ENCODE measurements at regions not wholly inside any gene's neighbourhood (a gene's known extent, or its start where the extent isn't known, plus 50 kb on each side); places are given as distances from the start of the nearest gene placed in this dataset.
"Not testable (repeated sequence)": the region's sequence is repeated elsewhere in the genome, so short reads cannot be mapped to it uniquely, and the experiment has no call there.

DNA sequence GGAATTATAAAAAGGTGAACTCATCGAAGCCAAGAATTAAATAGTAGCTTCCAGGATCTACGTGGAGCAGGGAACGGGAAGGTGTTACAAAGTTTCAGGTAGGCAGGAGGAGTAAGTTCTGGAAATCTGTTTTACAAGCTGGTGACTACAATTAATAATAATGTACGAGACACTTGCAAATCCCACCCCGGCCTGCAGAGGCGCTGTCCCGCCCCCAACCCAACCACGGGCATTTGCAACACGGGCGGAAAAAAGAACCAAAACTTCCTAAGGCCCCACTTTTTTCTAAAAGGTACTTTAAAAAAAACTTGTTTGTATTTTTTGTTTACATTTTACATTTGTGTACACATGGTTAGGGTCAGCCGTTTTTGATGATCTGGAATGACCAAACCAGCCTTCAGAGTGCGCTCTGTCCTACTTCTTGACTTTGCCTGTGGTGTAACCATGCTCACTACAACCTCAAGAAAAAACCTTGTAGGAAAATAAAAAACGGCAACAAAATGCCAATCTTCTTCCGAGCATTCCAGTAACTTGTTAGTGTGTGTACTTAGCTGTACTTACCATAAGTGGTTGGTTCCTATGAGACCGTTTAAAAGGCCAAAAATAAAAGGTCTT lies 449.6 kb upstream of the B3GAT1 start:
- in situ Hi-C loops (cut with HindIII; ENCODE audit: low sequenced_read_pairs) = no loop called here
- DNase-seq (ENCODE audit: low spot score) = no peak

GRCh38 chr11:134858783-134859480 lies 446.9 kb upstream of the B3GAT1 start:
- DNase-seq (ENCODE audit: low spot score) = no peak
- in situ Hi-C loops (cut with HindIII; ENCODE audit: low sequenced_read_pairs) = no loop called here

DNA sequence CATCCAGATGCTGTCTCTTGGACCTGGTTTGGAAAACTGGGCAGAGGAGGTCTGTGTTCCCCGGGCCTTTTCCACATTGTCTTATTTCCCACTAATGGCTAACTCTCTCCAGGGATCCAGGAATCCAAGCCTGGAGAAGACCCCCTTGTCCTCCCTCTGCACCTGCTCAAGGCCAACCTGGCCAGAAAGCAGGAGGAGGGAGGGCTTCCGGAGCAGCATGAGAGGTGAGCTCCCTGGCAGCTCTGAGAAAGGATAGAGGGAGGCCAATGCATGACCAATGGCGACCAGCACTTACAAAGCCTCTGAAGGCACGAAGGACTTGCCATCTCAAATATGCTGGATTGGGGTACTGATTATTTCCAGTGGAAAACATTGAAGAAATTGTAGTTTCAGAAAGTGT lies 445.0 kb upstream of the B3GAT1 start:
- in situ Hi-C loops (cut with HindIII; ENCODE audit: low sequenced_read_pairs) = no loop called here
- no peak for DNase-seq (ENCODE audit: low spot score)

GRCh38 chr11:134856056-134856971 lies 444.3 kb upstream of the B3GAT1 start:
- peak; percentile 69 for DNase-seq (ENCODE audit: low spot score)
- in situ Hi-C loops (cut with HindIII; ENCODE audit: low sequenced_read_pairs) = no loop called here

GRCh38 chr11:134853992-134854991 lies 442.2 kb upstream of the B3GAT1 start:
- DNase-seq (ENCODE audit: low spot score) = peak; percentile 94
- in situ Hi-C loops (cut with HindIII; ENCODE audit: low sequenced_read_pairs) = no loop called here

DNA sequence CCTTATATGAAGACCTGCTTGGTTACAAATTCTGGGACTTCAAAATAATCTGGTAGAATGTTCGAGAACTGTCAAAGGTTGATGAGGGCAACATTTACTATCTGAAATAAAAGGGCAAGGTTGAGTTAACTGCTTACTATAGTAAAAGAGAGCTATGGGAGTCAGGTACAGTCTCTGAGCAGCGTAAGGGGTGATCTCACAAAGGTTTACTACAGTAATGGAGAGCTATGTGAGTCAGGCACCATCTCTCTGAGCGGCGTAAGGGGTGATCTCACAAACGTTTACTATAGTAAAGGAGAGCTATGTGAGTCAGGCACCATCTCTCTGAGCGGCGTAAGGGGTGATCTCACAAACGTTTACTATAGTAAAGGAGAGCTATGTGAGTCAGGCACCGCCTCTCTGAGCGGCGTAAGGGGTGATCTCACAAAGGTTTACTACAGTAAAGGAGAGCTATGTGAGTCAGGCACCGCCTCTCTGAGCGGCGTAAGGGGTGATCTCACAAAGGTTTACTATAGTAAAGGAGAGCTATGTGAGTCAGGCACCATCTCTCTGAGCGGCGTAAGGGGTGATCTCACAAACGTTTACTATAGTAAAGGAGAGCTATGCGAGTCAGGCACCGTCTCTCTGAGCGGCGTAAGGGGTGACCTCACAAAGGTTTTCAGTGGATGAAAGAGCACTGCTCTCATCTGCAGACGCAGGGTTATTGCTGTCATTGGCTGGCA lies 439.6 kb upstream of the B3GAT1 start:
- DNase-seq (ENCODE audit: low spot score); in situ Hi-C loops (cut with HindIII; ENCODE audit: low sequenced_read_pairs): not testable (repeated sequence)

GRCh38 chr11:134850566-134850965 lies 438.5 kb upstream of the B3GAT1 start:
- no peak for DNase-seq (ENCODE audit: low spot score)
- in situ Hi-C loops (cut with HindIII; ENCODE audit: low sequenced_read_pairs) = no loop called here

DNA sequence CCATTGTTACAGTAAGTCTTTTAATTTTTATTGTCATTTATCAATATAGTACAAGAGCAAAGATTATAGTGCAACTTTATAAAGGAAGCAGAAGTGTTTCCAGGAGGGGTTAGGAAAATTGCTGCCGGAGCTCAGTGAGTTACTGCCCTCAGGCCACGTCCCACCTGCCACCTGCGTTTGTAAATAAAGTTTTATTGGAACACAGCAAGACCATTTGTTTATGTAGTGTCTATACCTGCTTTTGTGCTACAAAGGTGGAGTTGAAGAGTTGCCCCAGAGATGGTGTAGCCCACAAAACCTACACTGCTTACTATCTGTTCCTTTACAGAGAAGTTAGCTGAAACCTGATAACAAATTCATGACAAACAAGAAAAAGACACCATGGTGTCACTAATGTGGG lies 437.8 kb upstream of the B3GAT1 start:
- DNase-seq (ENCODE audit: low spot score) = no peak
- in situ Hi-C loops (cut with HindIII; ENCODE audit: low sequenced_read_pairs) = no loop called here

DNA sequence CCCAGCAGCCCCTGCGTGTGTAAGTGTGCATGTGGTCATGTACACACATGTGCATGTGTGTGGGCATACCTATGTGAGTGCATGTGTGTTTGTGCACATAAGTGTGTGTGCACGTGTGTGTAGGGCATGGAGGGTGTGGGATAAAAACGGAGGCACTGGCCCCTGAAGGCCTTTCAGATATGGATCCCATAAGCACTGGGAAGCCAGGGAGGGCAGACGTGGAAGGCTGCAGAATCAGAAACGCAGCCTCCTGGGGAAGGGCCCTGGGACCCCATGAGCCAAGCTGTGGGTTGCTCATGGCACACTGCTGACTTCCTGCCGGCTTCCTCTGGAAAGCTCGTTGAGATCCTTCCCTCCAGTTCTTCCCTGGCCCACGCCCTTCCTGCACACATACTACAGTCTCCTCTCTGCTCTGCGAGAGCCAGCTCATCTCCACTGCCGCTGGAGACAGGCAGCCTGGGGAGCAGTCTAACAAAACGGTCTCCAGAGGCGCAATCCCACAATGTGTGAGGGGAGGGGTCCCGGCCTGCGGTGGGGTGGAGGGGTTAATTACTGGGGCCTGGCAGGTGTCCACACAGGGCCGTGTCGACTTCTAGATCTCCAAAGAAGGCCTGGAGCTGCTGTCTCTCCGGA lies 435.2 kb upstream of the B3GAT1 start:
- no peak for DNase-seq (ENCODE audit: low spot score)
- in situ Hi-C loops (cut with HindIII; ENCODE audit: low sequenced_read_pairs) = no loop called here

DNA sequence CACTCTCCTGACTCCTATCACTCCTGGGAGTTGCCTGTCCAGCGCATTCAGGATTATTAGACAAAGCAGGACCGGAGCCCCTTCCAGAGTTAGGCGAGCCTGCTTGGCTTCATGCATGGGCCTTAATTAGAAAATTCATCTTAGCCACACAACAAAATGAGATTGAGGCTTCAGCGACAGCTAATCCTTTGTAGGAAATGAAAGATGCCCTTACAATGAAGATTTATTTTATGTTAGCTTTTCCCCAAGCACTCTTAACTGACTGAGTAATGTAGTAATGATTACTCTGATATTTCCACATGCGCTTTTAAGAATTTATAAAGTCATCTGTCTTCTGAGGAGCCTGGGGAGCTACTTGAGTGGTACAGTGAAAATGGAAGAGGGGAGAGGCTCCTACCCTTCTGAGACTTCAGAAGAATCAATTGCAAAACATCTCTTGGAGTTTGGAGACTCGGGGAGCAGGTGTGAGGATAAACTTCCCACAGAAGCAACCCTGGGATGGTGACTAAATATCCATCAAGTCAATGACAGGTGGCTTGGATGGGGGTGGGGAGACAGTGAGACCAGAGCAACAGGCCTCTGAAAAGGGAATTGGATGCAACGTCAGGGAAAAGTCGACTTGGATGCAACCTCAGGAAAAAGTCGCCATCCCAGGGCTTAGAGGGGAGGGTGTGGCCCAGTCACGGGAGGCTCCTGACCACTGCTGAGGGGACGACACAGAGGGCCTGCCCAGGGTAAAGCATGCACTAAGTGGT lies 434.5 kb upstream of the B3GAT1 start:
- DNase-seq (ENCODE audit: low spot score) = no peak
- in situ Hi-C loops (cut with HindIII; ENCODE audit: low sequenced_read_pairs) = no loop called here

DNA sequence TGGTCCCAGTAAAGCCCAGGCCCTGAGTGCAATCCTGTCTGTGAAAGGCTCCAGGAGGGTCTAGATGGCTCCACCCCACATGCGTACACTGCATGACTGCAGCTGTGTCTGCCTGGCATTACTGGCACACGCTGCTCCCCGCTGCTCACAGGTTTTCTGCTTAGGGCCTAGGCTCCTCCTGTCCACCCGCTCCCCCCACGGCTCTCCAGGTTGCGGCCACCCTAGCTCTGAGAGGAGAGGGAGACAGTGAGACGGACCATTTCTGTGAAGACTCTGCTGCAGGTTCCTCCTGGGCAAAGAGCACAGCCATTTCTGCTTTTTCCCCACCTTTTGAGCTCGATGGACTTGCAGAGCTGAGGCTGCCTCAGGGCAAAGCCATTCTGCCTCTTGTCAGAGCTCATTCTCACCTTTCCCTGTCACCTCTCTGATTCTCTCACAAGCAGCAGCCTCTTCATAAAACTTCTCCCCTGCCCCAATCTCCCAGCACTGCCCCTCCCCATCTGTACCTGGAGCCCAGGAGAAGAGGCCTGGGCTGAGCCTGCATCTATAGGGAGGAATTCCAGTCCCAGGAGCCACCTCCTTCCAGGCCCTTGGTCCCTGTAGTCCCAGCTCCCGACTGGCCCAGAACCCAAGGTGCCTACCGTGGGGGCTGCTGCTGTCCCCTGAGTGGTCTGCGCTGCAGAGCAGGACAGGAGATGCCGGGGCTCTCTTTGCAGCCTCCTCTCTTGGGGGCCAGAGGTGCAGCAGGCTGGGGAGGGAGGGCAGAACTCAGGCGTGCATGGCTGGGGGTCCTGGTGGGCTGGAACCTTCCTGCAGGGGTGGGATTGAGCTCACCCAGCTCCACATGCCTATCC lies 433.7 kb upstream of the B3GAT1 start:
- no peak for DNase-seq (ENCODE audit: low spot score)
- in situ Hi-C loops (cut with HindIII; ENCODE audit: low sequenced_read_pairs) = no loop called here

DNA sequence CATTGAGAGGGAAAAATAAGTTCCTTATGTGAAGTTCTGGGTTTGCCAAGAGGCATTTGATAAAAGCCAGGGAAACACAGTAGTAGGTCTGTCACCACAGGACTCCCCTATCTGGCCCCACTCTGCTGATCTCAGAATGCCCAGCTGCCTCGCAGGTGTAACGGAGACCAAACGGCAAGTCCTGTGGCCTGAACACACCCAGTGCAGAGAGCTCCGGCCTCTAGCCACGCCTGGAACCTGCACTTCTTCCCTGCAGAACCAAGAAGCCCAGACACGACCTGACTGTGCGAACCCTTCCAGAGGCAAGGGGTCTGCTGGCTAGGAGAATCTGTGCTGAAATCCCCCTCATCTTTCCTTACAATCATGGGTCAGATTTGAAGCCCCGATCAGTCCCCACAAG lies 432.8 kb upstream of the B3GAT1 start:
- in situ Hi-C loops (cut with HindIII; ENCODE audit: low sequenced_read_pairs) = no loop called here
- DNase-seq (ENCODE audit: low spot score) = no peak

DNA sequence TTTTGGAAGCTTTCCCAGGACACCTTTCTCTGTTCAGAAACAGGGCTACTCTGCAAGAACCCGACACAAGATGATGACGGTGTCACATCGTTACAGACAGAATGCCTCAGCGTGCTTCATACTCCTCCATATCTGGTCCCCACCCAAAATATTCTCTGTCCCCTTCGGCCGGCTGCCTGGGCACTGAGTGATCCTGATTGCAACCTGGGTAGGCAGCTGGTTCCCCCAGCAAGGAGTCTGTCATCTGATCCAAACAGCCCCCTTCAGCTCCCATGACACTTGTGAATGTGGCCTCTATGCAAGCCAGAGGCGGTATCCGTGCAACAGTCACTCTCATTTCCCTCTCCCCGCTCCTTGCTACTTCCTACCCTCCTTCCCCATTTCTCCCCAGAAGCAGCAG lies 431.7 kb upstream of the B3GAT1 start:
- in situ Hi-C loops (cut with HindIII; ENCODE audit: low sequenced_read_pairs) = no loop called here
- DNase-seq (ENCODE audit: low spot score) = no peak

DNA sequence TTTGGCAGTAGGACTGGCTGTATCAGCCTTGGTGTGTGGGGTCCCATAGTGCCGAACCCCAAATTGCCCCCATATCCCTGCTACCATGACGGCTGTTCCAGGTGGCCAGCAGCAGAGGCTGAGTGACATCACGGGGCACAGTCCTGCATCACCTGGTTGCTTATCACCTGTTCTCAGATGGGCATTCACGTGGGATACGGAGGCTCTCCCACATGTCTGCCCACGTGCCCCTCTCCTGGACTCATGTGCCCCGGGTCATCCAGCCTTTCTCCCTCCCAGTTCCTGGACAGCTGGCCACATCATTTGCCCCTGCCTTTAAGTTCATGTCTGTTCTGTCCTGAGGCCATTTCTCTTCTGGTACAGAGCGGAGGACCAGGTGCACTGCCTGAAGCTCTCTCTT lies 431.0 kb upstream of the B3GAT1 start:
- in situ Hi-C loops (cut with HindIII; ENCODE audit: low sequenced_read_pairs) = no loop called here
- no peak for DNase-seq (ENCODE audit: low spot score)

DNA sequence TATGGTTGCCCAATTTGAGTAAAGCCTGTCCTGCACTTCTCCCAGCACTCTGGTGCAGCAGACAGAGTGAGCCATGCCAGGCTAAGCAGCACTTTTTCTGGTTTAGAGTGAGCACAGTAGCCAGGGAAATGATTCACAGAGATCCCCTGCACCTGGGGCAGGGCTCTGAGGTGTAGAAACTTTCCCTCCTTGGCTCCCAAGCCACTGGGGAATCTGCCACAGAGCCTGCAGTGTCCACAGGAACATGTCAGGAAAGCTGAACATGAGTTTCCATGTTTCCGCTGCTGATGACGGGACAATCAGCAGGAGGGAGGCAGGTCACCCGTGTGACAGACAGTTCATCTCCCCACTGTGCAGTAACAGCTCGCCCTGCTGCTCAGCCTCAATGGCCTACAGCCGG lies 429.9 kb upstream of the B3GAT1 start:
- no peak for DNase-seq (ENCODE audit: low spot score)
- in situ Hi-C loops (cut with HindIII; ENCODE audit: low sequenced_read_pairs) = no loop called here

DNA sequence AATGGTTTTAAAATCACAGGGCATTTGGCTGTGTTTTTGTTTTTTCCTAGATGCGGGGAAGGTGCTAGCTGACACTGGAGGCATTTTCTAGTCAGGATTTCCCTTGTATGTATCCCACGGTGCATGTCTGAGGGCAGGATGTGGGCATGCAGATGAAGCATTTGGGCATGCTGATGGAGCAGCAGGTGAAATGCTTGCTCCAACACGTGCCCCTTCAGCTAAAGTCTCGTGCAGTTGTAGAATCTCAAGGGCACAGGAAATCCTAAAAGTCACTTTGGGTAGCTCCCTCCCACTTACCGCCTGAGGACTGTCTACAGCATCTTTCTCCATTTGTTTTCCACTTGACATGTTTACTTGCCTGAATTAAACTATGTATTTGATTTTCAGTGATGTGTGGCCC lies 429.4 kb upstream of the B3GAT1 start:
- in situ Hi-C loops (cut with HindIII; ENCODE audit: low sequenced_read_pairs) = no loop called here
- DNase-seq (ENCODE audit: low spot score) = no peak

- in situ Hi-C loops (cut with HindIII; ENCODE audit: low sequenced_read_pairs) = no loop called here
- no peak for DNase-seq (ENCODE audit: low spot score)
Observed at GRCh38 chr11:134840945-134841344, 428.9 kb upstream of the B3GAT1 start.
